ENCODE measurements at regions not wholly inside any gene's neighbourhood (a gene's known extent, or its start where the extent isn't known, plus 50 kb on each side); places are given as distances from the start of the nearest gene placed in this dataset.

- CTCF ChIA-PET: no interaction called here
These were observed 463.1 kb upstream of the FAT3 start for GRCh38 chr11:91761406-91762025.

More at GRCh38 chr11:91761406-91762025, 463.1 kb upstream of the FAT3 start:
- peak; percentile 12 for DNase-seq
- no peak overlapping the region for H3K4me2 ChIP-seq
- H3K79me2 ChIP-seq (ENCODE audit: insufficient read depth): no peaks in the 10 kb centered on the region
- H3K4me1 ChIP-seq (ENCODE audit: control insufficient read depth in 1 of 2, insufficient read depth in 2 of 2, low read depth in 1 of 2, low read length in 1 of 2): no peaks in the 10 kb centered on the region; a peak in 2 of 4 replicates
- 45% methylated on average over 3 of the region's 3 CpGs for WGBS (ENCODE audit: low lambda C conversion rate)
- H4K20me1 ChIP-seq (ENCODE audit: insufficient read depth): no peaks in the 10 kb centered on the region
- no peaks in the 10 kb centered on the region for H3F3A ChIP-seq (replicated peaks; ENCODE audit: insufficient read depth)
- no peak overlapping the region for H2AFZ ChIP-seq (ENCODE audit: low read depth)
- H3K36me3 ChIP-seq (replicated peaks in 1 of 2; ENCODE audit: control insufficient read depth in 1 of 2, insufficient read depth in 2 of 2, low read length in 1 of 2): no peaks in the 10 kb centered on the region
- TF ChIP-seq EP300 (IDR thresholded peaks at IDR 0.05; ENCODE audit: borderline replicate concordance in 1 of 2, low read depth in 1 of 2, low read length in 1 of 2) (peak in 1 of 2 experiments; percentile 75; a peak in 2 of 4 replicates), GATA2 (CRISPR knock-in tag; IDR thresholded peaks at IDR 0.05) (peak; percentile 50; the same call in 1 of the 2 replicates), YY1 (IDR thresholded peaks at IDR 0.05; ENCODE audit: low read depth) (no peak), SIN3A (IDR thresholded peaks at IDR 0.05; ENCODE audit: borderline replicate concordance, low read depth, low read length) (no peak), ZBTB33 (IDR thresholded peaks at IDR 0.05; ENCODE audit: borderline replicate concordance, low read depth) (no peak), IRF3 (IDR thresholded peaks at IDR 0.05; ENCODE audit: low read depth, low read length) (no peak), REST (IDR thresholded peaks at IDR 0.05; ENCODE audit: low read depth, low read length) (no peak), TEAD4 (IDR thresholded peaks at IDR 0.05; ENCODE audit: borderline replicate concordance, insufficient read depth) (no peak), RFX5 (IDR thresholded peaks at IDR 0.05; ENCODE audit: low read length) (no peak), FOXM1 (IDR thresholded peaks at IDR 0.05; ENCODE audit: low read depth) (no peak), NRF1 (IDR thresholded peaks at IDR 0.05; ENCODE audit: low read depth, low read length) (no peak), MEF2A (IDR thresholded peaks at IDR 0.05; ENCODE audit: borderline replicate concordance, low read depth) (no peak), TCF12 (IDR thresholded peaks at IDR 0.05) (no peak), ELF1 (IDR thresholded peaks at IDR 0.05) (no peak), JUND (IDR thresholded peaks at IDR 0.05) (no peak), FOSL2 (IDR thresholded peaks at IDR 0.05; ENCODE audit: borderline replicate concordance, low read depth) (no peak), RCOR1 (IDR thresholded peaks at IDR 0.05; ENCODE audit: low read length) (peak; percentile 53), SMC3 (IDR thresholded peaks at IDR 0.05; ENCODE audit: low read depth, low read length) (no peak)
- TF ChIP-seq, protein P1, sequence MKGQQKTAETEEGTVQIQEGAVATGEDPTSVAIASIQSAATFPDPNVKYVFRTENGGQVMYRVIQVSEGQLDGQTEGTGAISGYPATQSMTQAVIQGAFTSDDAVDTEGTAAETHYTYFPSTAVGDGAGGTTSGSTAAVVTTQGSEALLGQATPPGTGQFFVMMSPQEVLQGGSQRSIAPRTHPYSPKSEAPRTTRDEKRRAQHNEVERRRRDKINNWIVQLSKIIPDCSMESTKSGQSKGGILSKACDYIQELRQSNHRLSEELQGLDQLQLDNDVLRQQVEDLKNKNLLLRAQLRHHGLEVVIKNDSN (IDR thresholded peaks at IDR 0.05; ENCODE audit: borderline replicate concordance, low read depth): no peak
- H3K27ac ChIP-seq (ENCODE audit: low read depth in 2 of 2, low read length in 1 of 2): peak overlapping the region in 1 of 2 experiments; percentile 83; a peak in 2 of 4 replicates
- no peaks in the 10 kb centered on the region for H3K9me2 ChIP-seq
- no peaks in the 10 kb centered on the region for H3K9me3 ChIP-seq
- no peak overlapping the region for H3K9ac ChIP-seq
- H3K4me3 ChIP-seq (ENCODE audit: low read depth in 2 of 2, low read length in 1 of 2): no peak overlapping the region
- H3K27me3 ChIP-seq (ENCODE audit: insufficient read depth): no peaks in the 10 kb centered on the region
- POLR2A ChIA-PET: no interaction called here

Data from SK-N-SH (cell line).